DND-41 (cell line): ENCODE measurements at regions not wholly inside any gene's neighbourhood (a gene's known extent, or its start where the extent isn't known, plus 50 kb on each side); places are given as distances from the start of the nearest gene placed in this dataset.

Experiments used
- ATAC-seq: fragments of 200-7000 bp; cut with Tn5 transposase; 3 replicates; pipeline ENCODE4 v1.9.1; 2021; ENCODE audit warnings: low read depth; ENCODE audit not compliant: insufficient read depth
- DNase-seq: peaks from one replicate; pipeline ENCODE4 v3.0.0-alpha.2; 2020
- H2AFZ ChIP-seq: 2 replicates; pipeline ENCODE4 v1.6.0; 2012; ENCODE audit warnings: low read depth, low read length
- H3K27ac ChIP-seq: 2 replicates; pipeline ENCODE4 v1.5.1; 2012; ENCODE audit warnings: low read length, inconsistent platforms
- H3K27me3 ChIP-seq: fragments of 200-600 bp; sonication (generic); 2 replicates; pipeline ENCODE4 v1.6.0; 2012; ENCODE audit warnings: low read length, mild to moderate bottlenecking, inconsistent platforms; ENCODE audit not compliant: insufficient read depth, poor library complexity
- H3K36me3 ChIP-seq: 2 replicates; pipeline ENCODE4 v1.5.1; 2012; ENCODE audit warnings: low read length, inconsistent platforms; ENCODE audit not compliant: insufficient read depth
- H3K4me1 ChIP-seq: 2 replicates; pipeline ENCODE4 v1.5.1; 2012; ENCODE audit warnings: mild to moderate bottlenecking, low read length; ENCODE audit not compliant: insufficient read depth
- H3K4me2 ChIP-seq: 2 replicates; pipeline ENCODE4 v1.6.0; 2012; ENCODE audit warnings: mild to moderate bottlenecking, moderate library complexity, low read length, inconsistent platforms; ENCODE audit not compliant: insufficient read depth
- H3K4me3 ChIP-seq, 2 experiments: fragments of 200-600 bp in 1 of 2; shearing (Covaris generic) in 1 of 2; 2 replicates each; pipeline ENCODE4 v1.5.1; 2012 to 2016; ENCODE audit warnings: inconsistent platforms in 2 of 2, low read length in 2 of 2, mild to moderate bottlenecking in 2 of 2, low read depth in 1 of 2, moderate library complexity in 1 of 2
- H3K79me2 ChIP-seq: 2 replicates; pipeline ENCODE4 v1.6.0; 2012; ENCODE audit warnings: low read length, inconsistent platforms; ENCODE audit not compliant: insufficient read depth
- H3K9ac ChIP-seq: 2 replicates; pipeline ENCODE4 v1.6.0; 2012; ENCODE audit warnings: low read depth, mild to moderate bottlenecking, inconsistent platforms, low read length, moderate library complexity
- H3K9me3 ChIP-seq: 2 replicates; pipeline ENCODE4 v1.5.1; 2012; ENCODE audit warnings: low read length, moderate library complexity, mild to moderate bottlenecking, inconsistent platforms; ENCODE audit not compliant: insufficient read depth, severe bottlenecking
- H4K20me1 ChIP-seq: 2 replicates; pipeline ENCODE4 v1.6.0; 2012; ENCODE audit warnings: low read length; ENCODE audit not compliant: insufficient read depth
- EZH2 ChIP-seq: IDR thresholded peaks from 3 replicates; pipeline ENCODE4 v1.6.1; 2012; ENCODE audit warnings: borderline replicate concordance, low read depth, mild to moderate bottlenecking, moderate library complexity, low read length, inconsistent platforms; ENCODE audit not compliant: severe bottlenecking
- TF ChIP-seq, protein P1 (sequence below): IDR thresholded peaks from 2 replicates; pipeline ENCODE4 v1.5.1; 2012; ENCODE audit warnings: borderline replicate concordance, low read length, moderate library complexity, mild to moderate bottlenecking; ENCODE audit not compliant: poor library complexity, severe bottlenecking; ENCODE audit errors: extremely low read depth

DNA sequence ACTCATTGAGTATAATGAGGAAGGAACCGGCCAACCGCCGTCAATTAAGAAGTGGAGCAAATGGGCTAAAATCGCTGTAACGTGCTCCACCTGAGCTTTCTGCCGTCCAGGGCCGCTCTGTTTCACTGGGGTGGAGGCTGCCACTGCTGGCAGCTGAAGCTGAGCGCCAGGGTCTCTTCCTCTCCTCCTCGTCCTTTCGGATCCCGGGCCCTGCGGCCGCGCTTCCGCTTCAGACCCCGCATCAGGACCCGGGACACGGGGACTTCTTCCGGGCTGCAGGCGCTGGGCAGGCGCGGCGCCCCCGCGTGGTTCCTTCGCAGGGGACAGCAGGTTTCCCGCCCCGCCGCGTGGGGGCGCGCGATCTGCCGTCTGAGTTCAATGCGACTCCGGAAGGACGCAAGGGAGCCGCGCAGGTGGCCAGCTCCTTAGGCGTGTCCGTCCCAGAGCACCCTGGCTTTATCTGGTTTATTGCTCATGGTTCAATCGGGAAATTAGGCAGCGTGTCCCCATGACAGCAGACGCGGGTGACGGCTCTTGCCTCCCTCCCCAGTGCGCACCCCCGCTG is 519.8 kb downstream of the TRIML1 start:
- H3K9ac ChIP-seq: no peak overlapping the region
- no peaks in the 10 kb centered on the region for H3K79me2 ChIP-seq
- no peak for TF ChIP-seq EZH2
- no peaks in the 10 kb centered on the region for H3K27me3 ChIP-seq
- no peak for DNase-seq
- H3K4me3 ChIP-seq: no peak overlapping the region
- H2AFZ ChIP-seq: no peak overlapping the region
- H3K4me1 ChIP-seq: no peaks in the 10 kb centered on the region
- ATAC-seq: no peak
- no peak overlapping the region for H3K27ac ChIP-seq
- no peak overlapping the region for H3K4me2 ChIP-seq
- no peaks in the 10 kb centered on the region for H4K20me1 ChIP-seq
- H3K9me3 ChIP-seq: peaks cover 7% of the 10 kb centered on the region
- H3K36me3 ChIP-seq: no peaks in the 10 kb centered on the region

DNA sequence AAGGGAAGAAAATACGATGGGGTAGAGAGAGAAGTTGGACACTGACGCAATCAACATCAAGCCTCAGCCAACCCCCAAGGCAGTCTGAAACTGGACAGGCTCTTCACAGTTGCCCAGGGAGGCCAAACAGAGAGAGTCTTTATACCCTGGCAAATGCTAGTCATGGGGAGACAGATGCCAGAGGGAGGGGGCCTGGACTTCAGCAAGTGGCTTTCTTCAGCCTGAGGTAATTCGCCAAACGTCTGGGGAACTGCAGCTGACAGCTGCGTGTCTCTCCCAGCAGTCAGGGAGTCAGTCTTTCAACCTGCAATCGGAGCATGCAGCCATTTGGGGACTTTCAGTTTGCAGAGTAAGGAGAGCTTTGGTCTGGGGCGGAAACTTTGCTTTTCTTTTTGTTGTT is 521.6 kb downstream of the TRIML1 start:
- no peaks in the 10 kb centered on the region for H3K4me1 ChIP-seq
- no peaks in the 10 kb centered on the region for H4K20me1 ChIP-seq
- no peaks in the 10 kb centered on the region for H3K36me3 ChIP-seq
- H3K9me3 ChIP-seq: peaks cover 7% of the 10 kb centered on the region
- ATAC-seq: no peak
- DNase-seq: no peak
- H3K4me2 ChIP-seq: no peak overlapping the region
- no peak overlapping the region for H3K9ac ChIP-seq
- no peaks in the 10 kb centered on the region for H3K79me2 ChIP-seq
- H3K4me3 ChIP-seq: no peak overlapping the region
- TF ChIP-seq EZH2: no peak
- TF ChIP-seq, protein P1, sequence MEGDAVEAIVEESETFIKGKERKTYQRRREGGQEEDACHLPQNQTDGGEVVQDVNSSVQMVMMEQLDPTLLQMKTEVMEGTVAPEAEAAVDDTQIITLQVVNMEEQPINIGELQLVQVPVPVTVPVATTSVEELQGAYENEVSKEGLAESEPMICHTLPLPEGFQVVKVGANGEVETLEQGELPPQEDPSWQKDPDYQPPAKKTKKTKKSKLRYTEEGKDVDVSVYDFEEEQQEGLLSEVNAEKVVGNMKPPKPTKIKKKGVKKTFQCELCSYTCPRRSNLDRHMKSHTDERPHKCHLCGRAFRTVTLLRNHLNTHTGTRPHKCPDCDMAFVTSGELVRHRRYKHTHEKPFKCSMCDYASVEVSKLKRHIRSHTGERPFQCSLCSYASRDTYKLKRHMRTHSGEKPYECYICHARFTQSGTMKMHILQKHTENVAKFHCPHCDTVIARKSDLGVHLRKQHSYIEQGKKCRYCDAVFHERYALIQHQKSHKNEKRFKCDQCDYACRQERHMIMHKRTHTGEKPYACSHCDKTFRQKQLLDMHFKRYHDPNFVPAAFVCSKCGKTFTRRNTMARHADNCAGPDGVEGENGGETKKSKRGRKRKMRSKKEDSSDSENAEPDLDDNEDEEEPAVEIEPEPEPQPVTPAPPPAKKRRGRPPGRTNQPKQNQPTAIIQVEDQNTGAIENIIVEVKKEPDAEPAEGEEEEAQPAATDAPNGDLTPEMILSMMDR: no peak
- H2AFZ ChIP-seq: no peak overlapping the region
- H3K27ac ChIP-seq: no peak overlapping the region
- H3K27me3 ChIP-seq: no peaks in the 10 kb centered on the region

DNA sequence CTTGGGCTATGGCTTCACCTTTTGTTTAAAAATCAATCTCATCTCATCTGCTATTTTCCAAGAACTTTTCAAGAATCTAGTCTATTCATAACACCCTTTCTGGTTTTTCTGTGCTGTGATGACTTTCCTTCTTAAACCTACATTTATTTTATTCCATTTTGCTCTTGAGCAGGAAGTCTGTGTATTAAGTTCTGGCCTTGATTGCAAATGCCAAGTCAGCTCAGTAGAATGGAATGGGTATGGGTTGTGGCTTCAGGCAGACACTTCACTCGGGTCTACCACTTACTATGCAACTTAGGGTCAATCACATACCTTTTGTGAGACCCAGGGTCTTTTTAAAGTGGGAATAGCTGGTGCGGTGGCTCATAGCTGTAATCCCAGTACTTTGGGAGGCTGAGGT is 522.3 kb downstream of the TRIML1 start:
- no peak overlapping the region for H3K4me2 ChIP-seq
- H3K4me3 ChIP-seq: no peak overlapping the region
- H3K4me1 ChIP-seq: no peaks in the 10 kb centered on the region
- TF ChIP-seq EZH2: no peak
- TF ChIP-seq, protein P1: no peak
- DNase-seq (no peak), ATAC-seq (no peak)
- no peak overlapping the region for H3K9ac ChIP-seq
- no peak overlapping the region for H2AFZ ChIP-seq
- H3K79me2 ChIP-seq: no peaks in the 10 kb centered on the region
- no peaks in the 10 kb centered on the region for H4K20me1 ChIP-seq
- no peaks in the 10 kb centered on the region for H3K27me3 ChIP-seq
- H3K9me3 ChIP-seq: peaks cover 7% of the 10 kb centered on the region
- no peaks in the 10 kb centered on the region for H3K36me3 ChIP-seq
- no peak overlapping the region for H3K27ac ChIP-seq

DNA sequence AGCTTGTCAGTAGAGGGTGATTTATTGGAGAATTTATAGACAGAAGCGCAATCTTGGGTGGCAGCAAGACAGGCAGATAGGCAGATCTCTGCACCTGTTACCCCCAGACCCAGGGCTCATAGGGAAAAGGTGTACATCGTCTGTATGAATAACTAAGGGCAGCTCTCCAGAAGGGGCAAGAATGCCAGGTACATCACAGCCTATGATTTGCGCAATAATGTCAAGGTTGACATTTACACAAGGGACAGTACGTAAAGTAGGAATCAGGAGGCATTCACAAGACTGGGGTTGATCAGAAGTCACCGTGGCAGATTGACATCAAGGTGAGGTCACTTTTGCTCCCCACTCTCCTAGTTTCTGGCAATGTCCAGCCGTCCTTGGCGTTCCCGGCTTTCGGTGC is 524.1 kb downstream of the TRIML1 start:
- Histone ChIP-seq H3K9ac (no peak overlapping the region), H3K9me3 (peaks cover 7% of the 10 kb centered on the region), H3K4me1 (no peaks in the 10 kb centered on the region), H3K27me3 (no peaks in the 10 kb centered on the region), H3K4me3 (no peak overlapping the region), H3K4me2 (no peak overlapping the region), H3K79me2 (no peaks in the 10 kb centered on the region), H3K27ac (no peak overlapping the region), H4K20me1 (no peaks in the 10 kb centered on the region), H2AFZ (no peak overlapping the region), H3K36me3 (no peaks in the 10 kb centered on the region)
- no peak for ATAC-seq
- no peak for DNase-seq
- TF ChIP-seq EZH2: no peak
- TF ChIP-seq, protein P1: no peak
